ENCODE measurements at regions not wholly inside any gene's neighbourhood (a gene's known extent, or its start where the extent isn't known, plus 50 kb on each side); places are given as distances from the start of the nearest gene placed in this dataset.

DNA sequence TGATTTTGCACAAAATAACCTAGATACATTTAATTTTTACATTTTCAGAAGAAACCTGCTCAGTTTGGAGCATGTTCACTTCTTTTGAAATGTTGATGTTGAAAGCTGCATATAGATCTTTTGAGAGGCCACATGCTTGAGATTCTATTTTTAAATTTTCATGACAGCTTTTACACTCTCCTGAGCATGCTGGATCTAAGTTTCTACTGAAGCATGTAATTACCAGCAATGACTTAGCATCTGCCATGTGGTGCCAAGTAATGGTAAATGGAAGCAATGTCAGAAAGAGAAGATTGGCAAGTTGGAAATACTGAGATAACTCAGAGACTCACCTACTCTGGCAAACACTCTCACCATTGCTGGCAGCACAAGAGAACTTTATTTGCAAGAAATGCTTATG, 310.6 kb downstream of the NSUN3 start:
- no peak for TF ChIP-seq POLR2A (IDR thresholded peaks at IDR 0.05)
- TF ChIP-seq, protein P1, sequence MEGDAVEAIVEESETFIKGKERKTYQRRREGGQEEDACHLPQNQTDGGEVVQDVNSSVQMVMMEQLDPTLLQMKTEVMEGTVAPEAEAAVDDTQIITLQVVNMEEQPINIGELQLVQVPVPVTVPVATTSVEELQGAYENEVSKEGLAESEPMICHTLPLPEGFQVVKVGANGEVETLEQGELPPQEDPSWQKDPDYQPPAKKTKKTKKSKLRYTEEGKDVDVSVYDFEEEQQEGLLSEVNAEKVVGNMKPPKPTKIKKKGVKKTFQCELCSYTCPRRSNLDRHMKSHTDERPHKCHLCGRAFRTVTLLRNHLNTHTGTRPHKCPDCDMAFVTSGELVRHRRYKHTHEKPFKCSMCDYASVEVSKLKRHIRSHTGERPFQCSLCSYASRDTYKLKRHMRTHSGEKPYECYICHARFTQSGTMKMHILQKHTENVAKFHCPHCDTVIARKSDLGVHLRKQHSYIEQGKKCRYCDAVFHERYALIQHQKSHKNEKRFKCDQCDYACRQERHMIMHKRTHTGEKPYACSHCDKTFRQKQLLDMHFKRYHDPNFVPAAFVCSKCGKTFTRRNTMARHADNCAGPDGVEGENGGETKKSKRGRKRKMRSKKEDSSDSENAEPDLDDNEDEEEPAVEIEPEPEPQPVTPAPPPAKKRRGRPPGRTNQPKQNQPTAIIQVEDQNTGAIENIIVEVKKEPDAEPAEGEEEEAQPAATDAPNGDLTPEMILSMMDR (IDR thresholded peaks at IDR 0.05) = no peak
- TF ChIP-seq EP300 (IDR thresholded peaks at IDR 0.05) = no peak
